CD4-positive, alpha-beta T cell treated with Interleukin-17A for 4 hours (primary cell): ENCODE measurements at regions not wholly inside any gene's neighbourhood (a gene's known extent, or its start where the extent isn't known, plus 50 kb on each side); places are given as distances from the start of the nearest gene placed in this dataset.
"Not testable (repeated sequence)": the region's sequence is repeated elsewhere in the genome, so short reads cannot be mapped to it uniquely, and the experiment has no call there.

Experiments
- DNase-seq: peaks from one replicate; pipeline ENCODE4 v3.0.0-alpha.2; 2020; ENCODE audit warnings: mixed read lengths

DNA sequence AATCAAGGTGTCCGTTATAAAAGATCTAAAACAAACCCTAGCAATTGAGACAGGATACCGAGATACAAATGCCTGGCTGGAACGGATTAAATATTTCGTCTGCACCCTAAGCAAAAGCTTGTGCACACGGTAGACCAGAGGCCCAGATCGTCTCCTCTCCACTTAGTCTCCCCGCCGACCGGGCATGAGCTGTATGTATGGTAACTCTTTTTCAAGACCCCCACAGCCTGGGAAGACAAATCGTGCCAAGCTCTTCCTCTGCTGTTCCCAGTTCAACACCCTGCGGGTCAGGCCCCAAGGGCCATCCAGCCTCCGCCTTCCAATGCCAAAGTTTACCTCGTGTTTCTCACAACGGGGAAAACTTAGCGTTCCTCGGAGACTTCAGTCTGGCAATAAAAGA, 285.7 kb upstream of the GALNT17 start:
- DNase-seq, result no peak

DNA sequence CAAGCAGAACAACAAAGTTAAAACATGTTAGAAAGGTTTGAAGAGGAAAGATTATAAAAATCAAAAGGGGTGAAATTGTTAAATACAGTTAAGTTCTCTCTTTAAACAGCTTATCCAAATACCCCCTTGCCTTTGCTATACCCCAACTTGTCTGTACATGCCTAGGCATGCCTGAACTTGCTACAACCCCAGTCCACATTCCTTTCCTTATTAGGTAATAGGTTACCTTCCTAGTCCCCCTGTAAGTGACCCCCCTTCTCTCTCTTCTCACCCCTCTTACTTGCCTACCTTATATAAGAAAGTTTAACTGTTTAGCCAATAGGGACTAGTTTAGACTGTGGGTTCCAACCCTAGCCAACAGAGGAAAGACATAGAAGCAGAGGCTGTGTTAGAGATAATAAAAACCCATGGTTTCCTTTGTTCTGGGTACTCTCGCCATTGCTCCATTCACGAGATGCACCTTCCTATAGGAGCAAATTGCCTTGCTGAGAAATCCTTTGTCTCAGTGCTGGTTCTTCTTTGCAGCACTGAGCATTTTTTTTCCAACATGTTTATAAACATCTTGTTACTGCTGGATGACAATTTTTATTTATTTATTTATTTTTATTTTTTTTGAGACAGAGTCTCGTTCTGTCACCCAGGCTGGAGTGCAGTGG, 282.2 kb upstream of the GALNT17 start:
- no peak for DNase-seq

DNA sequence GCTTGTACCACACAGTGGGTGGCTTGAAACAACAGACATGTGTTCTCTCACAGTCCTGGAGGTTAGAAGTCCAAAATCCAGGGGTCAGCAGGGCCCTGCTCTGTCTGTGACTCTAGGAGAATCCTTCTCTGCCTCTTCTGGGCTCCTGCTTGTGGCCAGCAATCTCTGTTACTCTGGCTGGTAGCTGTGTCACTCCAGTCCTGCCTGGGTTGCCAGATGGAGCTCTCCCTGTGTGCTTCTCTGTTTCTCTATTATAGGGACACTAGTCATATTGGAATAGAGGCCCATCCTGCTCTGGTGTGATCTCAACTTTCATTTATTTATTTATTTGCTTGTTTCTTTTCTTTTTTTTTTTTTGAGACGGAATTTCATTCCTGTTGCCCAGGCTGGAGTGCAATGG, 276.6 kb upstream of the GALNT17 start:
- no peak for DNase-seq

DNA sequence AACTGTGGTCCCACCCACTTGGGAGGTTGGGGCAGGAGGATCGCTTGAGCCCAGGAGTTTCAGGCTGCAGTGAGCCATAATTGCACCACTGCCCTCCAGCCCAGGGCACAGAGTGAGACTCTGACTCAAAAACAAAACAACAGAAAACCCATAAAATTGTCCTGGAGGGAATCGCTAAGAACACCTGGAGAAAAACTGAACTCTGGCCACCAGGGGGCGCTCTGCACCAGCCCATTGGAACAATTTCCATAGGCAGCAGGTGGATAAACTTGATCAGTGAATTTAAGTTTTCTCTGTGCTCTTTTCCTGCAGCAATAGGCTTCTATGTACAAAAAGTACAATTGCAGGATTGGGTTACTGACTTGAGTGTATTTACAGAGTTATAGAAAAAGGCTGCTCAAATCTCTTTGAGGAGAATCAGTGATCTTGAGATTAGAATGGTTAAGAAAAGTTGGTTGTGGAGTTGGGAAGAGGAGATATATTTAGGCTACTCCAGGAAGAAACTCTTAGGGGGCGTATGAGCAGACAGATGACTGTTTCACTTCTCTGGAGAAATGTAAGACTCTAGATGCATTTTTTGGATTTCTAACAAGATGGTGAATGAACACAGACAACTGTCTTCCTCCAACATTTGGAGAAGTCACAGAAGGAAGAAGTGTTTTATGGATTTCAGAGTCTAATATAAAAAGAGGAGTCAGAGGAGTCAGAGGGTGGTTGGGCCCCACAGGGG, 274.9 kb upstream of the GALNT17 start:
- DNase-seq, result peak; percentile 61

DNA sequence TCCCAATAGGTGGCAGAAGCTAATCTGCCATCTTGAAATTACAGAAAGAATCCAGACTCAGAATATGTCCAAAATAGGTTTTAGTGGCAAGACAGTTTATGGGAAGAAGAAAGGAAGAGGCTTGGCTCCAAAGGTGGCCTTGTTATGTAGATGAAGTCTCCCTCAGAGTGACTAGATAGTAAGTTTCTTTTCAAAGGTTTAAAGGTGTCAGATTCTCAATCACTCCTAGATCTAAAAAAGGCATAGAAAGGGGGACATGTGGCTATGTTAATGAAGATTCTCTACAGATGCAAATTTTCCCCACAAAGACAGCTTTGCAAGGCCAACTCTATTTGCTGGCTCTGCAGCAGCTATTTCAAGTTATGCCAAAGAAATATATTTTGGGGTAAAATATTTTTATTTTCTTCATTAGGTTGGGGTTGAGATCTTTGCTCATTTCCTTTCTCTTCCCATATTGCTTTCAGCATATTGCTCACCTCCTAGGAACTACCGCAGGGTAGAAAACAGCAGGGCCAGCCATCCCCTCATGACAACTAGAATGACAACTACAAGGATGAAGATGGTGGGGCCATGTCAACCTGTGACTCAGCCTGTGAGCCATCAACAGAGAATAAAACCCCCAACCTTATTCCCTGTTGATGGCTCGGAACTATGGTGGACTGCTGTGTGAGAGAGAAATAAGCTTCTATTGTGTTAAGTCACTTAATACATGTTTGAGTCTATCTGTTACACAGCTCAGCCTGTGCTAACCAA, 274.0 kb upstream of the GALNT17 start:
- DNase-seq, result no peak

DNA sequence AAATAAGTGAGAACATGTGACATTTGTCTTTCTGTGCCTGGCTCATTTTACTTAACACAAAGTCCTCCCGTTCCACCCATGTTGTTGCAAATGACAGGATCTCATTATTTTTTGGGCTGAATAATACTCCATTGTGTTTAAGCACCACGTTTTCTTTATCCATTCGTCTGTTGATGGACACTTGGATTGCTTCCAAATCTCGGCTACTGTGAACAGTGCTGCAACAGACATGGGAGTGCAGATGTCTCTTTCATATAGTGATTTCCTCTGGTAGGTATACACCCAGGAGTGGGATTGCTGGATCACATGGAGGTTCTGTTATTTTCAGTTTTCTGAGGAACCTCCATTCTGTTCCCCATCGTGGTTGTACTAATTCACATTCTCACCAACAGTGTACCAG, 264.4 kb upstream of the GALNT17 start:
- DNase-seq, result no peak

DNA sequence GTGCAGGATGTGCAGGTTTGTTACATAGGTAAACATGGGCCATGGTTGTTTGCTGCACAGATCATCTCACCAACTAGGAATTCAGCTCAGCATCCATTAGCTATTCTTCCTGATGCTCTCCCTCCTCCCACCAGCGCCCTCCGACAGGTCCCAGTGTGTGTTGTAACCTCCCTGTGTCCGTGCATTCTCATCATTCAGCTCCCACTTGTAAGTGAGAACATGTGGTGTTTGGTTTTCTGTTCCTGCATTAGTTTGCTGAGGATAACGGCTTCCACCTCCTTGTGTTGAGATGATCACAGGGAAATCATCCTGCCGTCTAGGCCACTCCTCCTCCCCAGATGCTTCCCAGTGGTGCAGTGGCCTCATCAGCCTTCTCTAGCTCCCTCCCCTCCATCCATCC, 261.6 kb upstream of the GALNT17 start:
- DNase-seq, result no peak

DNA sequence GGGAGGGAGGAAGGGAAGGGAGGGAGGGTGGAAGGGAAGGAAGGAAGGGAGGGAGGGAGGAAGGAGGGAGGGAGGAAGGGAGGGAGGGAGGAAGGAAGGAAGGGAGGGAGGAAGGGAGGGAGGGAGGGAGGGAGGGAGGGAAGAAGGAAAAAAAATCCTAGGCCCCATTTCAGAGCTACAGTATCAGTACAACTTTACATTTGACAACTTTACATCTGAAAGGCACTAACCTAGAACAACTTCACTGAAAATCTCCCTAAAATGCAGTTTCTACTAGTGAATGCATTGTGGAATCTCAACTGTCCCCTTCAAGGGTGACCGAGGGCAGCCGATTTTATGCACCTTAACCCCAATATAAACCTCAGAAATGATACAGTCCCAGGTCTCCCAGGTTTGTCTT, 259.8 kb upstream of the GALNT17 start:
- DNase-seq, result no peak

DNA sequence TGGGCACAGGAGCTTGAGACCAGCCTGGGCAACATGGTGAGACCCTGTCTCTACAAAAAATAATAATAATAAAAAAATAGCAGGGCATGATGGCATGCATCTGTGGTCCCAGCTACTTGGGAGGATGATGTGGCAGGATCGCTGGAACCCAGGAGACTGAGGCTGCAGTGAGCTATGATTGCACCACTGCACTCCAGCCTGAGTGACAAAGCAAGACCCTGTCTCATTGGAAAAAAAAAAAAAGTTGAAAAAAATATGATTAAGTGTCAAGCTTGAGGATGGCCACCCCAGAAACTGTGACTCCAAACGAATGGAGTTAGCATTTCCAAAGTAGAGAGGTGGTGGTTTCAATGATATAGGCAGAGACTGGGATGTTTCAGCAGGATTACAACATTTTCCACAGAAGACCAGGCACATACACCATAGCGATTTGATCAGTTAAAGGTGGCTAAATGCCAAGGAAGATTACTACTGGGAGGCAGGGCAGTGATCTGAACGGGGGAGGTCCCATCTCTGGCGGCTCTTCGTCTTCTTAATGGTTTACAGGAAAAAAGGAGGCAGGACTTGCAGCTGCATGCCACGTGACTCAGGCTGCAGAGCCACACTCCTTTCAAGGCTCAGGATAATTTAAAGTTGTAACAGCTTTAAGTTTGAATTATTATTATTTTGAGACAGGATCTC, 250.6 kb upstream of the GALNT17 start:
- DNase-seq, result no peak

DNA sequence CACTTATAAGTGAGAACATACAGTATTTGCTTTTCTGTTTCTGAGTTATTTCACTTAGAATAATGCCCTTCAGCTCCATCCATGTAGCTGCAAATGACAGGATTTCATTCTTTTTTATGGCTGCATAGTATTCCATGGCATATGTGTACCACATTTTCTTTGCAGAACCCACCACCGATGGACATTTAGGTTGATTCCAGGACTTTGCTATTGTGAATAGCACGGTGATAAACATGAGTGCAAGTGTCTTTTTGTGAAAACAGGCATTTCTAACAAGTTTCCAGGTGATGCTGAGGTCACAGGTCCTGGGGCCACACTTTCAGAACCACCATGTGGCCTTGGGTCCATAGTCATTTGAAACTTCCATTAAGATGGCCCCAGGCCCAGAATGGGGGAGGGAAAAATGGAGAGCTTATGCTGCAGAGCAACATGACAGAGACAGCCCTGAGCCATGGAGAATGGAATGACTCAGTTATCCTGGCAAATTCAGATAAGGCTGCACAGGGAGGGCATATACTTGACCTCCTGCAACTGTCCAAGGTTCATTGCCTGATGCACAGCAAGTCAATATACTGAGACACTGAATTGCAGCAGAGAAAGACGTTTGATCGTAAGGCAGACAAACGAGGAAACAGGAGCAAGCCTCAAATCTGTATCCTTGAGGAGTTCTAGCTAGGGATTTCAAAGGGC, 248.0 kb upstream of the GALNT17 start:
- DNase-seq, result no peak

DNA sequence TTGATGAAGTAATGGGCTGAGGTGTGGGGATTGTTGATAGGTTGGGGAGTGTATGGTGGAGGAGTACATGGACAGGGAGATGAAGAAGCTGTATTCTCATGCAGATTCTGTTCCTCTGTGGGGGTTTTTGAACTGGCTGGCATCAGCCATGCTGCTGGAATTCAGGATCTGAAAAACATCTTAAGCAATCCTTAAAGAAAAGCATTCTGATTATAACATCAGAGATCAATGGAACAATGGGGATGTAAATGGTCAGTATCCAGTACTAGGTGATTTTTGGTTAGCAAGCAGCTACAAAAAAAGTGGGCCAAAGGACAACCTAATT, 247.5 kb upstream of the GALNT17 start:
- no peak for DNase-seq

DNA sequence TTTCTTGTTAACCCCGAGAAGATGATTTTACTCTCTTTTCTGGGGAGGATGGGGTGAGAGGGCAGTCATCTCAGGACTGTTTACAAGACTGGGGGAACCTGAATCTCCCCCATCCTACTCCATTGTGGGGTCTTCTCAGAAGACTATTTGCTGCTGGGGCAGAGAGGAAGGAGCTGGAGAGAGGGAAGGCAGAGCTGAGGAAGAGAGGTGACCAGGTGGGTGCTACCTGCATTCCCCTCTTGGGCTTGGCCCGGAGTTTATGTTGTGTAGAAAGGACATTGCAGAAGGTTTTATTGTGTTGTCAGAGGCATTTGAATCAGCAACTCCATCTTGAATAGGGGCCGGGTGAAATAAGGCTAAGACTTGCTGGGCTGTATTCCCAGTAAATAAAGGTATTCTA, 247.1 kb upstream of the GALNT17 start:
- no peak for DNase-seq

DNA sequence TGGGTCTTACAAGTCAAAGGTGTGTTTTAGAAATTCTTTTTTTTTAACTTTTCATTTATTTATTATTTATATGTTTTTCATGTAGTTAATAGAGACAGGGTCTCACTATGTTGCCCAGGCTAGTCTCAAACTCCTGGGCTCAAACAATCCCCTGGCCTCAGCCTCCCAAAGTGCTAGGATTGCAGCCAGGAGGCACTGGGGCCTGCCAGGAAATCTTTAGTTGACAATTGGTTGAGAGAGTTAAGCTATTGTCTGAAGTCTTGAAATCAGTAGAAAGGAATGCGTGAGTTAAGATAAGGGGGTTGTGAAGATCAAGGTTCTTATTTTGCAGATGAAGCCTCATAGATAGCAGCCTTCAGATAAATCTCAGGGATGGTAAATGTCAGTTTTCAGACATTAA, 245.4 kb upstream of the GALNT17 start:
- no peak for DNase-seq

DNA sequence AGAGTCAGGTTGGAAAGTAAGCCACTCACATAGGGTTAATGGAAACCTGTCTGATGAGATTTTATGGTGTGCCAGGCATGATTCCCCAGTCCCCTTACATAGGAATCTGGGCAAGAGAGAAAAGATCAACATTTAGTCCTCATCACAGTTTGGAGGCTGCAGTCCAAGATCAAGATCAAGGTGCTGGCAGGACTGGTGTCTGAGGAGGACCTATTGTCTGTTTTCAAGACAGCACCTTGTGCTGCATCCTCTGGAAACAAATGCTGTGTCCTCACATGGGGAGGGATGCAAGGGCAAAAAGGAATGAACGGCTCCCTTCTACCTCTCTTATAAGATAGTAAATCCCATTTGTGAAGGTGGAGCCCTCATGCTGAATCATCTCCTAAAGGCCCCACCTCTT, 244.8 kb upstream of the GALNT17 start:
- DNase-seq, result no peak

DNA sequence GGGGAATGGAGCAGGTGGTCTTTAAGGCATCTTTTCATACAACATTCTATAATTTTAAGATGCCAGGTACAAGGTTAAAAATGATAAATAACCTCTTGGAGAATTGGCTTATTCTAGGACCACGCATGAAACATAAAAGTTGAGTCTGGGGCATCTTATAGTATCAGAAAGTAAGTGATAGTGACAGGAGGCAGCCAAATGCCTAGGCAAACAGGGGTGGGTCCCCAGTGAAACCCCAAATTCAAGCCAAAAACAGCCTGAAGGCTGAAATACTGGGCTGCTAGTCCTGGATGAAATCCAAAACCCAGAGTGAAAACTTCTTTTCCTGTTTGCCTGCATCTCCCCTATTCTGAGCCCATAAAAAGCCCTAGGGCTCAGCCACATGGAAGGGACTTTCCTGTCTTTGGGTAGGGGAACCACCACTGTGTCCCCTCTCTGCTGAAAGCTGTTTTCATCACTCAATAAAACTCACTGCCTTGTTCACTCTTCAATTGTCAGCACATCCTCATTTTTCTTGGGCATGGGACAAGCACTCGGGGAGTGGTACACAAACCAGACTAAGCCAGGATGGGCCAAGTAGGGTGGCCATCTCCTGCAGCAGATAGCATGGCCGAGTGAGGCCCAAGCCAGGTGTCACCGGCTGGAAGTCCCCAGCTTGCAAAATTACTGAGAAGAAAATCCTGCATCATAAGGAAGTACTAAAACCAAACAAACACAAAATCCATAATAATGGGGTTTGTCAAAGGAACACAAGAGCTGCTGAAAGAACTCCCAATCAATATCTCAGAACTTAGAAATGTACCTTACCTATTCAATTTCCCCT, 241.6 kb upstream of the GALNT17 start:
- DNase-seq, result no peak

DNA sequence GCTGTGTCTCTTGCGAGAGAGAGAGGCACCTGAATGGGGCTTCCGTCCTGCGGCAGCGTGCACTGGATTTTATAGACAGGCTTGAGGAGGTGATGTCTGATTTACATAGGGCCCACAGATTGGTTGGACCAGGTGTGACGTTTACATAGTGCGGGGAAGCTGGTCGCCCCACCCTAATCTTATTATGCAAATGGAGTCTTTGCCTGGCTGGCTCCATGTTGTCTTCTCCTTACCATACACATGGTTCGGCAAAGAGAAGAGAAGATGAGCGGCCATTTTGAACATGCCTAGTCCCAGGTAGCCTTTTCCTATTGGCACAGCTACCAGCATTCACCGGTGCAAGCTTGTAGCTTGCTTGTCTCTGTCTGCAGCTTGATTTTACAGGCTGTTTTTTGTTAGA, 238.5 kb upstream of the GALNT17 start:
- DNase-seq, result no peak

DNA sequence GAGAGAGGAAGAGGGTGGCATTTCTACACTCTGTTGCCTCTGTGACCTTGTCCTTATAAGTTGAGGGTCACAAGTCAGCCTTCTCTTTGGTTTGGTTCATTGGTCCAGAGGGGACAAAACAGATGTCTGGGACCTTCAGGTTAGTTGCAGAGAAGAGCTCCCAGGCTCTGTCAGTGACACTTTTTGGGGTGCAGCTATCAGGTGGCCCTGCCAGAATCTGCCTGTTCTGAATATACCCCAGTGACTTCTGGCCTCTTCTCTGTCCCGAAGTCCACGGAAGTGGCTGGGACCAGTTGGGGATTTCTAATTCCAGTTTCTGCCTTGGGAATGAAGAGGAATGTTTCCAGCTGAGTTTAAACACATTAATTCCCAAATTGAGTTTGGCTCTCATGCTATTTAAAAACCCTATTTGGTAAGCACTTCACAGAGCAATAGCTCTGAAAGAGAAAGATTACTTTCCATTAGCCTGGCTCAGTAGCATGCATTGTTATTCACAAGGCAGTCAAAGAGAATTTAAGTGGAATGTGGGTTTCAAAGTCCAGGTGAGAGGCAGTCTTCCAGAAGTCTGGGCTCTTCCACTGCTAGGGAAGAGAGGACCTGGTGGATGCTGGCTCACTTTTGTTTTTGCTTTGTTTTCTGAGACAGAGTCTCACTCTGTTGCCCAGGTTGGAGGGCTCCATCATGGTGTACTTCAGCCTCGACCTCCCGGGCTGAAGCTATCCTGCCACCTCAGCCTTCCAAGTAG, 237.8 kb upstream of the GALNT17 start:
- no peak for DNase-seq

DNA sequence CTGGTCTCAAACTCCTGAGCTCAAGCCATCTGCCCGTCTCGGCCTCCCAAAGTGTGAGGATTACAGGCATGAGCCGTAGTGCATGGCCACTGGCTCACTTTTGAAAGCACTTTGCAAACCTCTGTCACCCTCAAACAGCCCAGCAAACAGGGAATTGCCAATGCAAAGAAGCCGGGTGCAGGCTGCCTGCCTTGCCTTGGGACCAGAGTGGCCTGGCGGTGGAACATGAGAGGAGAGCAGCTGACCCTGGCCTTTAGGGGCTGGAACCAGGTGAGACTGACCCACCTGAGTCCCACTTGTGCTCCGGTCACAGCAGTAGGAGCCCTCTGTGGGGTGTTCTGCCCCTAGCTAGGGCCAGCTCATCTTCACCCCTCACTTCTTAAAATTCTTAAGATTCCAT, 237.1 kb upstream of the GALNT17 start:
- DNase-seq, result no peak

DNA sequence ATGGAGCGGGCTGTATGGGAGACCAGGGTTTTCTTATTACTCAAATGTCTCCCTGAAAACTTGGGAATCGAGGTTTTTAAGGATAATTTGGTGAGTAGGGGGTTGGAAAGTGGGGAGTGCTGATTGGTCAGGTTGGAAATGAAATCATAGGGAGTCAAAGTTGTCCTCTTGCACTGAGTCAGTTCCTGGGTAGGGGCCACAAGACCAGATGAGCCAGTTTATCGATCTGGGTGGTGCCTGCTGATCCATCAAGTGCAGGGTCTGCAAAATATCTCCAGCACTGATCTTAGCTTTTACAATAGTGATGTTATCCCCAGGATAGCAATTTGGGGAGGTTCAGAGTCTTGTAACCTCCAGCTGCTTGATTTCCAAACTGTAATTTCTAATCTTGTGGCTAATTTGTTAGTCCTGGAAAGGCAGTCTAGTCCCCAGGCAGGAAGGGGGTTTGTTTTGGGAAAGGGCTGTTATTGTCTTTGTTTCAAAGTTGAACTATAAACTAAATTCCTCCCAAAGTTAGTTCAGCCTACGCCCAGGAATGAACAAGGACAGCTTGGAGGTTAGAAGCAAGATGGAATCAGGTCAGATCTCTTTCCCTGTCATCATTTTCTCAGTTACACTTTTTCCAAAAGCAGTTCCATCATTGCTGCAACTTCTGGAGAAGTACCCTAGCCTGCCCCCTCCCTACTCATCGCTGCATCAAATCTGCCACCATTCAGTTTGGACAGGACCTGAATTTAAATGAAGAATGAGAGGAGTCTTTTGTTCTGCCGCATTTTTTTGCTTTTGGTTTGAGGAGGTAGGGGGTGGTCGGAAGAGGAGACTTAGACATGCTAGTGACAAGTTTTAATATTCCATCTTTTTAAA, 236.4 kb upstream of the GALNT17 start:
- not testable (repeated sequence) for DNase-seq
